NB4 (cell line): ENCODE measurements at regions not wholly inside any gene's neighbourhood (a gene's known extent, or its start where the extent isn't known, plus 50 kb on each side); places are given as distances from the start of the nearest gene placed in this dataset.

Experiments
- CTCF ChIP-seq: IDR thresholded peaks from one replicate; pipeline ENCODE4 v1.5.1; 2012; ENCODE audit warnings: low read depth, low read length
- MYC ChIP-seq: IDR thresholded peaks from 2 replicates; pipeline ENCODE4 v1.6.1; 2011; ENCODE audit warnings: low read depth, low read length
- POLR2A ChIP-seq: IDR thresholded peaks from 2 replicates; pipeline ENCODE4 v1.6.1; 2011; ENCODE audit warnings: mild to moderate bottlenecking; ENCODE audit not compliant: insufficient read length; ENCODE audit errors: extremely low read depth

- TF ChIP-seq CTCF = no peak
- no peak for TF ChIP-seq POLR2A
- no peak for TF ChIP-seq MYC
Observed at GRCh38 chr10:130427216-130427722, 291.1 kb downstream of the GLRX3 start.
